K562 (cell line): ENCODE measurements at regions not wholly inside any gene's neighbourhood (a gene's known extent, or its start where the extent isn't known, plus 50 kb on each side); places are given as distances from the start of the nearest gene placed in this dataset.

Experiments
- ATAC-seq: fragments of 200-7000 bp; cut with Tn5 transposase; 3 replicates; pipeline ENCODE4 v1.9.1; 2020; ENCODE audit warnings: moderate library complexity
- BruUV-seq: library from RNA; stranded (reverse); fragments of 400-500 nt; replicated peaks from 2 replicates; lab custom pipeline; 2021; lab: Mats Ljungman, UMichigan
- CTCF ChIA-PET: fragments of 300-600 bp; formaldehyde crosslinking; extraction: SDS; loops from one replicate; lab custom pipeline; 2021; ENCODE audit warnings: low intra/inter-chr PET ratio; lab: Yijun Ruan, JAX
- POLR2A ChIA-PET: fragments of 300-600, 350-650 bp; sonication (Branson Sonifier 250); formaldehyde crosslinking; extraction: SDS; loops from one replicate; lab custom pipeline; 2021; ENCODE audit warnings: antibody characterized with exemption, inconsistent platforms; lab: Yijun Ruan, JAX
- DNase-seq, 4 experiments: peaks; one replicate each; pipeline versions ENCODE4 v3.0.0 to v3.0.0-alpha.2; 2011 to 2018; ENCODE audit warnings: low spot score in 3 of 4, mixed read lengths in 3 of 4; ENCODE audit errors: extremely low read depth in 1 of 4
- FAIRE-seq: peaks from 2 replicates; lab custom pipeline; 2011; peaks lifted over from hg19 to GRCh38; lab: Jason Lieb, UNC
- H2AFZ ChIP-seq: 2 replicates; pipeline ENCODE4 v1.6.0; 2011; ENCODE audit warnings: low read depth, low read length, control low read depth, inconsistent platforms
- H3K27ac ChIP-seq: fragments of 200-600 bp; 3 replicates; pipeline ENCODE4 v1.8.0; 2011; ENCODE audit warnings: low read depth, mild to moderate bottlenecking, control low read depth, inconsistent platforms, low read length, moderate library complexity, mixed read lengths; ENCODE audit errors: extremely low read depth
- H3K27me3 ChIP-seq, 2 experiments: fragments of 300-600 bp in 1 of 2; 2 replicates in 1 of 2; 3 replicates in 1 of 2; pipeline versions ENCODE4 v1.6.0 to v1.8.0; 2011; ENCODE audit warnings: inconsistent platforms in 2 of 2, low read length in 2 of 2, mild to moderate bottlenecking in 1 of 2, mixed read lengths in 1 of 2, moderate library complexity in 1 of 2; ENCODE audit not compliant: control insufficient read depth in 2 of 2, insufficient read depth in 2 of 2
- H3K36me3 ChIP-seq: fragments of 300-600 bp; 3 replicates; pipeline ENCODE4 v1.8.0; 2011; ENCODE audit warnings: mild to moderate bottlenecking, low read length, inconsistent platforms; ENCODE audit not compliant: control insufficient read depth, insufficient read depth
- H3K4me1 ChIP-seq, 2 experiments: fragments of 200-600 bp in 1 of 2; replicated peaks in 1 of 2; 2 replicates in 1 of 2; 3 replicates in 1 of 2; pipeline versions ENCODE4 v1.5.1 to v1.8.0; 2011; ENCODE audit warnings: inconsistent platforms in 2 of 2, low read length in 2 of 2, mild to moderate bottlenecking in 1 of 2, mixed read lengths in 1 of 2, moderate library complexity in 1 of 2; ENCODE audit not compliant: control insufficient read depth in 2 of 2, insufficient read depth in 2 of 2
- H3K4me2 ChIP-seq: 2 replicates; pipeline ENCODE4 v1.6.1; 2011; ENCODE audit warnings: low read length, control low read depth, inconsistent platforms, mixed read lengths; ENCODE audit not compliant: insufficient read depth
- H3K4me3 ChIP-seq: fragments of 200-600 bp; sonication (generic), shearing (Covaris generic); 2 replicates; pipeline ENCODE4 v1.5.1; 2016; ENCODE audit warnings: control low read depth, inconsistent platforms
- H3K79me2 ChIP-seq: fragments of 200-600 bp; 3 replicates; pipeline ENCODE4 v1.8.0; 2011; ENCODE audit warnings: low read length, inconsistent platforms; ENCODE audit not compliant: control insufficient read depth, insufficient read depth
- H3K9ac ChIP-seq, 2 experiments: 2 replicates each; pipeline versions ENCODE4 v1.6.0 to v1.6.1; 2011; ENCODE audit warnings: low read depth in 2 of 2, low read length in 2 of 2, control low read depth in 1 of 2, inconsistent platforms in 1 of 2, mild to moderate bottlenecking in 1 of 2, mixed read lengths in 1 of 2; ENCODE audit not compliant: insufficient read depth in 1 of 2
- H3K9me1 ChIP-seq: one replicate; pipeline ENCODE4 v1.6.0; 2011; ENCODE audit warnings: inconsistent platforms, mild to moderate bottlenecking, low read length, moderate library complexity; ENCODE audit not compliant: control insufficient read depth, insufficient read depth
- H3K9me3 ChIP-seq: replicated peaks from 2 replicates; pipeline ENCODE4 v1.5.1; 2011; ENCODE audit warnings: low read depth, low read length, inconsistent platforms; ENCODE audit not compliant: control insufficient read depth, insufficient read depth
- H4K20me1 ChIP-seq: replicated peaks from 2 replicates; pipeline ENCODE4 v1.6.1; 2011; ENCODE audit warnings: low read length, inconsistent platforms, mixed read lengths; ENCODE audit not compliant: control insufficient read depth, insufficient read depth
- BCL6 ChIP-seq: fragments of 250-450 bp; sonication (Bioruptor Pico); IDR thresholded peaks from 2 replicates; pipeline ENCODE4 v1.4.0; 2020
- HCFC1 ChIP-seq: IDR thresholded peaks from 2 replicates; pipeline ENCODE4 v1.6.1; 2012; ENCODE audit warnings: low read depth, low read length, improper control_type of control experiment
- ZBTB17 ChIP-seq: fragments of 450-650 bp; formaldehyde crosslinking; IDR thresholded peaks from 2 replicates; pipeline ENCODE4 v1.4.0; 2020; ENCODE audit warnings: mild to moderate bottlenecking
- ZNF316 ChIP-seq: fragments of 450-650 bp; IDR thresholded peaks from 2 replicates; pipeline ENCODE4 v1.6.1; 2016
- ZNF445 ChIP-seq: fragments of 250-450 bp; sonication (Bioruptor Pico); IDR thresholded peaks from 2 replicates; pipeline ENCODE4 v1.4.0; 2020; ENCODE audit warnings: low read depth, mild to moderate bottlenecking, moderate library complexity
- WGBS: fragments of 100-300 bp; shearing (Covaris generic); methylation state at CpG from one replicate; pipeline ENCODE4 v1.1.6; 2016; ENCODE audit warnings: low coverage, mixed read lengths; ENCODE audit not compliant: insufficient coverage; ENCODE audit errors: missing lambda C conversion rate; 5-methylcytosine and 5-hydroxymethylcytosine counted together
- in situ Hi-C: fragments of 300-500 bp; cut with MboI; formaldehyde crosslinking; loops from 4 replicates; pipeline ENCODE4 v1.15.0; 2018; ENCODE audit warnings: inconsistent platforms, mixed read lengths
- intact Hi-C: fragments of 100-400 bp; cut with micrococcal nuclease; formaldehyde crosslinking; loops from 2 replicates; pipeline ENCODE4 v1.14.2; 2022
- TF ChIP-seq, protein P1 (sequence below): fragments of 450-650 bp; formaldehyde crosslinking; conservative IDR thresholded peaks from 2 replicates; pipeline ENCODE4 v1.4.0; 2022; ENCODE audit warnings: mild to moderate bottlenecking, missing genetic modification characterization

DNA sequence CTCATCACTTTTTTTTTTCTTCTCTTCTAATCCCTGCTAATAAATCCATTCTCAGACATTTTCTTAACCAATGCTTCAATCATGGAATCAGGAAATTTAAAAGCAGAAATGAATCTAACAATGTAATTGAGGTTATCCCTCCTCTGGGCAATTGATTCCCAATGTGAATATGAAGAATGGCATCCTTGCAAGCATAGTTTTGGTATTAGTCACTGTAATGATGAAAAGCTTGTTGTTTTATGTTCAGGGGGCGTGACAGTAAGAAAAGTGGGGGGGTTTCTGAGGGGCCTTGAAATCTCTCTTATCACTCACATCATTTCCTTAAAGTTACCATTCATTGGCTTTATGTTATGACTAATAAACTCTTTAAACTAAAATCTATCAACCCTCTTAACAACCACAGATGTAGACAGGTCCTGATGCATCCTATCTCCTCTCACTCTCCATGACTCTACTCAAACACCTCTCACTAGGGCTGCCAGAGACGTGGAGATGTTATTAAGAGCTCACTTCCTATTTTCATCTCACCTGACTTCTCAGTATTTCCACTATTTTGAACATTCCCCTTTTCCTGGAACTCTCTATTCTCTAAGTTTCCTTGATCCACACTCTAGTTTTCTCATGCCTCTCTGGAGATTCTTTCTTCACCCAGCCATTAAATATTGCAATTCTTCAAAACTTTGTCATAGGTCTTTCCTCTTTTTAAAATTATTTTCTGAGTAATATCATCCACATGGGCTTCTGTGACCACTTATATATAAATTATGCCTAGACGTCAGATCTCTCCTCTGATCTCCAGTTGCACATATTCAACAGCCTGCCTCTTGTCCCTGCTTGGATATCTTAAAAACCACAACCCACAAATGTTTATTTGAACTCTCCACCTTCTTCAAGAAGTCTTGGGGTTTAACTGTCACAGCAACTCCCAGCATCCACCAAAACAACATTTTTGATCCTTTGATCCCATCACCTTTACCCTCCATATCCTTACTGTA, 332.9 kb downstream of the CDH2 start (continued):
- TF ChIP-seq, protein P1, sequence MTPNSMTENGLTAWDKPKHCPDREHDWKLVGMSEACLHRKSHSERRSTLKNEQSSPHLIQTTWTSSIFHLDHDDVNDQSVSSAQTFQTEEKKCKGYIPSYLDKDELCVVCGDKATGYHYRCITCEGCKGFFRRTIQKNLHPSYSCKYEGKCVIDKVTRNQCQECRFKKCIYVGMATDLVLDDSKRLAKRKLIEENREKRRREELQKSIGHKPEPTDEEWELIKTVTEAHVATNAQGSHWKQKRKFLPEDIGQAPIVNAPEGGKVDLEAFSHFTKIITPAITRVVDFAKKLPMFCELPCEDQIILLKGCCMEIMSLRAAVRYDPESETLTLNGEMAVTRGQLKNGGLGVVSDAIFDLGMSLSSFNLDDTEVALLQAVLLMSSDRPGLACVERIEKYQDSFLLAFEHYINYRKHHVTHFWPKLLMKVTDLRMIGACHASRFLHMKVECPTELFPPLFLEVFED (CRISPR knock-in tag): no peak
- no peak for TF ChIP-seq HCFC1
- TF ChIP-seq ZNF316: no peak
- no peak for TF ChIP-seq ZBTB17 (CRISPR knock-in tag)

DNA sequence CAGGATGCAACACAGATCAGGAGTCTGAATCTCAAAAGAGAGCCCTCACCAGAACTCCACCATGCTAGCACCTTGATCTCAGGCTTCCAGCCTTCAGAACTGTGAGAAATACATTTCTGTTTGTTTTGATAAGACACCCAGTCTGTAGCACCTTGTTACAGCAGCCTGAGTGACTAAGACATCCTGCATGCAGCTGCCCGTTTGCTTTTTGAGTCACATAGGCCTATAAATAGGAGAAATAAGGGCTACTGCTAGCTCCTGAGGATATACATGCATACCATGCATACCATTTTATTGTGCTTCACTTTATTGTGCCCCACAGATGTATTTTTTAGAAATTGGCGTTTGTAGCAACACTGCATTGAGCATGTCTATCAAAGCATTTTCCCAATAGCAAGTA, 337.8 kb downstream of the CDH2 start:
- no peak overlapping the region for H2AFZ ChIP-seq
- no peak for DNase-seq
- no peak for ATAC-seq
- intact Hi-C loops: no loop called here
- BruUV-seq: no TSS peak
- 0% methylated on average over 2 of the region's 2 CpGs for WGBS
- FAIRE-seq: no peak
- no peaks in the 10 kb centered on the region for H3K4me1 ChIP-seq
- H3K27me3 ChIP-seq: no peaks in the 10 kb centered on the region
- CTCF ChIA-PET: no interaction called here
- no peak overlapping the region for H3K4me2 ChIP-seq
- no peaks in the 10 kb centered on the region for H3K36me3 ChIP-seq
- H3K79me2 ChIP-seq: no peaks in the 10 kb centered on the region
- no peak for TF ChIP-seq BCL6 (CRISPR knock-in tag)
- no peak for TF ChIP-seq ZNF445
- no peak overlapping the region for H3K9ac ChIP-seq
- no peaks in the 10 kb centered on the region; the same call in 1 of the 2 replicates for H3K9me3 ChIP-seq
- H3K9me1 ChIP-seq: no peaks in the 10 kb centered on the region
- in situ Hi-C loops: no loop called here
- no peaks in the 10 kb centered on the region for H4K20me1 ChIP-seq
- H3K4me3 ChIP-seq: no peak overlapping the region
- POLR2A ChIA-PET: no interaction called here
- no peak overlapping the region for H3K27ac ChIP-seq
